ENCODE measurements at regions not wholly inside any gene's neighbourhood (a gene's known extent, or its start where the extent isn't known, plus 50 kb on each side); places are given as distances from the start of the nearest gene placed in this dataset.

DNA sequence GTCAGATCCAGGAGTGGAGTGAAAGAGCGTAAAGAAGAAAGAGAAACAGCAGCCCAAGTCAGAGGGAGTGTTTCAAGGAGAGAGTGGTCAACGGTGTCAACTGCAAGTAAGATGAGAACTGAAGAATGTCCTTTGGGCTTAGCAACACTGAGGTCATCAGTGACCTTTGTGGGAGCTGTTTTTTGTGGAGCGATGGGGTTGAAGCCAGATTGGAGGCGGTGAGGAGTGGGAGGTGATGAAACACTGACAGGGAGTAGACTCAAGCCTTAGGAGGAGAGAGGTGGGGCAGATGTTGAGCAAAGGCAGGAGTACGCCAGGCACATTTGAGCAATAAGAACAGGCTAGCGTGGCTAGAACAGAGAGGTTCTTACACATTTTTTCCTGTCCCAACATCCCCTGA is 103.7 kb upstream of the GNAO1 start:
- Mint-ChIP-seq H3K4me1 (ENCODE audit: unreplicated experiment) (no peaks in the 10 kb centered on the region), H3K9me3 (ENCODE audit: unreplicated experiment) (no peaks in the 10 kb centered on the region), H3K27me3 (ENCODE audit: unreplicated experiment) (peaks cover 5% of the 10 kb centered on the region), H3K27ac (ENCODE audit: unreplicated experiment) (no peak overlapping the region), H3K4me3 (ENCODE audit: unreplicated experiment) (no peak overlapping the region), H3K36me3 (ENCODE audit: low read depth, unreplicated experiment) (no peaks in the 10 kb centered on the region)
- no peak for DNase-seq (ENCODE audit: low spot score)
- TF ChIP-seq, protein P1, sequence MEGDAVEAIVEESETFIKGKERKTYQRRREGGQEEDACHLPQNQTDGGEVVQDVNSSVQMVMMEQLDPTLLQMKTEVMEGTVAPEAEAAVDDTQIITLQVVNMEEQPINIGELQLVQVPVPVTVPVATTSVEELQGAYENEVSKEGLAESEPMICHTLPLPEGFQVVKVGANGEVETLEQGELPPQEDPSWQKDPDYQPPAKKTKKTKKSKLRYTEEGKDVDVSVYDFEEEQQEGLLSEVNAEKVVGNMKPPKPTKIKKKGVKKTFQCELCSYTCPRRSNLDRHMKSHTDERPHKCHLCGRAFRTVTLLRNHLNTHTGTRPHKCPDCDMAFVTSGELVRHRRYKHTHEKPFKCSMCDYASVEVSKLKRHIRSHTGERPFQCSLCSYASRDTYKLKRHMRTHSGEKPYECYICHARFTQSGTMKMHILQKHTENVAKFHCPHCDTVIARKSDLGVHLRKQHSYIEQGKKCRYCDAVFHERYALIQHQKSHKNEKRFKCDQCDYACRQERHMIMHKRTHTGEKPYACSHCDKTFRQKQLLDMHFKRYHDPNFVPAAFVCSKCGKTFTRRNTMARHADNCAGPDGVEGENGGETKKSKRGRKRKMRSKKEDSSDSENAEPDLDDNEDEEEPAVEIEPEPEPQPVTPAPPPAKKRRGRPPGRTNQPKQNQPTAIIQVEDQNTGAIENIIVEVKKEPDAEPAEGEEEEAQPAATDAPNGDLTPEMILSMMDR (IDR thresholded peaks at IDR 0.05; ENCODE audit: unreplicated experiment), result no peak

DNA sequence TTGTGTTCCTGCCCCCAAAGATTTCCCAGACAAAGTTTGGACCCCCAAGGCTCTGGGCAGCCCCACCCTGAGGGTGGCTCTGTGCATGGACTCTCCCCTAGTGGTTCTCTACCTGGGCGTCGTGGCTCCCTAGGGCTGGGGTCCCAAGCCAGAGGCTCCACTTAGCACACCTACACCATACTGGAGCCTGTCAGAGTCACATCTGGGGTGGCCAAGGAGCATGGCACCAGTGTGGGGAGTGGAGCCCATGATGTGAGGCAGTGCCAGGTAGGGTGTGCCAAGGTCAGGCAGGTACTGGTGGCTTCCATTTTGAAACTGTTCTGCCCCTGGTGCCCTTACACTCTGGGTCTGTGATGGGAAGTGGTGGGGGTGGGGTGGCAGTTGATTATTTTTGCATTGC is 109.9 kb upstream of the GNAO1 start:
- H3K27me3 Mint-ChIP-seq (ENCODE audit: unreplicated experiment), result no peaks in the 10 kb centered on the region
- TF ChIP-seq, protein P1 (IDR thresholded peaks at IDR 0.05; ENCODE audit: unreplicated experiment), result no peak
- no peaks in the 10 kb centered on the region for H3K36me3 Mint-ChIP-seq (ENCODE audit: low read depth, unreplicated experiment)
- no peak overlapping the region for H3K4me3 Mint-ChIP-seq (ENCODE audit: unreplicated experiment)
- DNase-seq (ENCODE audit: low spot score), result no peak
- no peaks in the 10 kb centered on the region for H3K4me1 Mint-ChIP-seq (ENCODE audit: unreplicated experiment)
- H3K9me3 Mint-ChIP-seq (ENCODE audit: unreplicated experiment), result no peaks in the 10 kb centered on the region
- no peak overlapping the region for H3K27ac Mint-ChIP-seq (ENCODE audit: unreplicated experiment)

DNA sequence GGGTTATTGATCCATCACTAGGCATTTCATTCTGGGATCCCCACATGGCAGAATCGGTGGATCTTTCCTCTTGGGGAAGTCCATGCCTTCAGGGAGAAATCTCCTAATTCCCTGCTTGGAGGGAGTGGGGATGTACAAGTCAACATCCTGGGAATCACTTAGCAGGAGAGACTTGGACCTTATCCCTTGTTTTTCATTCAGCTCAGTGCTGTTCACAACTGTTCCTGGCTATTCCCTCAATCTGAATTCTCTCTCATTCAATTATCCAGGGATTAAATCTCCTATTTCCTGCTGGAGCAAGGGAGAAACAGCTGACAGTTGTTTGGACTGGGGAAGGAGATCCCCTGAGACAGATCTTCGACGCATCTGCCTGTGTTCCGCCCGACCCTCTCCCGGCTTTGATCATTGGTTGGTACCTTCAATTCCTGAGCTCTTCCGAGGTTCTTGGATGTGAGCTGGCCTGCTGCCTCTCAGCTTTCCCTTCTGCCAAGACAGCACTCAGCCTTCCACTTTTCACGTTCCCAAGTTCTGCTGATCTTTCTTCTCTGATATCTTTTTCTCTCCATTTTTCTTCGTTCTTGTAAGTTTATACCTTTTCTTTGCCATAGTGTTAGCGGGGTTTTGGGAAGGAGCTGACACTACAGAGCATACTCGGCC is 115.4 kb upstream of the GNAO1 start:
- TF ChIP-seq, protein P1 (IDR thresholded peaks at IDR 0.05; ENCODE audit: unreplicated experiment), result no peak

DNA sequence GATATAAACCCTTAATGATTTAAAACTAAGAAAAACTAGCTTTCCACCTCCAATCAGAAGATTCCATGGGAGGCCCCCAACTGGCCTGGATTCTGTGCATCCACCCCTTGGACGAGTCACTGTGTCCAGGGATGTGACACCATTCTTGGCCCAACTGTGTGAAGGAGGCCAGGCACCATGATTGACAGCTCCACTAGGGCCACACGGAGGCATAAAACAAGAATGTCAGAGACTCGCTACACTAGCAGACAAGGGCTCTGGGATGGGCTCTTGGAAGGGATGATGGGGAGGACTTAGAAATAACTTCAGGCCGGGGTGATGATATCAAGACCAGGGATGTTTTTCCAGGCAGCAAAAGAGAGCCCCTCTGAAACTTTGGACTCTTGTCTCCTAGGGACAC is 117.8 kb upstream of the GNAO1 start:
- no peak for DNase-seq (ENCODE audit: low spot score)
- Mint-ChIP-seq H3K27ac (ENCODE audit: unreplicated experiment) (no peak overlapping the region), H3K4me1 (ENCODE audit: unreplicated experiment) (no peaks in the 10 kb centered on the region), H3K27me3 (ENCODE audit: unreplicated experiment) (no peaks in the 10 kb centered on the region), H3K36me3 (ENCODE audit: low read depth, unreplicated experiment) (no peaks in the 10 kb centered on the region), H3K4me3 (ENCODE audit: unreplicated experiment) (no peak overlapping the region), H3K9me3 (ENCODE audit: unreplicated experiment) (no peaks in the 10 kb centered on the region)
- TF ChIP-seq, protein P1 (IDR thresholded peaks at IDR 0.05; ENCODE audit: unreplicated experiment), result no peak

More for the DNA sequence above, 115.4 kb upstream of the GNAO1 start:
- no peak for DNase-seq (ENCODE audit: low spot score)
- no peak overlapping the region for H3K4me3 Mint-ChIP-seq (ENCODE audit: unreplicated experiment)
- H3K36me3 Mint-ChIP-seq (ENCODE audit: low read depth, unreplicated experiment), result no peaks in the 10 kb centered on the region
- no peaks in the 10 kb centered on the region for H3K9me3 Mint-ChIP-seq (ENCODE audit: unreplicated experiment)
- H3K27me3 Mint-ChIP-seq (ENCODE audit: unreplicated experiment), result no peaks in the 10 kb centered on the region
- no peak overlapping the region for H3K27ac Mint-ChIP-seq (ENCODE audit: unreplicated experiment)
- no peaks in the 10 kb centered on the region for H3K4me1 Mint-ChIP-seq (ENCODE audit: unreplicated experiment)

DNA sequence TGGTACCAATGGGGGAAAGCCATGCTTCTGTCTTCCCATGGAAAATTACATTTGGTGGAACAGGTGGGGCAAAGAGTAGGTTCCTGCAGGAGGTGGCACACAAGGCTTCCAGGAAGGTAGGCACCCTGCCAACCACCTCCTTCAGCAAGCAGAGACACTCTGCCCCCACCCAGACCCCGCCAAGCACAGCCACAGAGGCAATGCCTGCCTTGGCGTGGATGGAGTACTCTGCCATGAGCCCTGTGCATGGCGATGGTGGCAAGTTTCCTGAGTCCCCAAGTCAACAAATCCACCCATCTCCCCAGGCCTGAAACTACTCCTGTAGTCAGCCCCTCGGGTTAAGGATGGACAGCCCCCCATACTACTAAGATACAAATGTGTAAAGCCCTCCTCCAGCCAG is 119.2 kb upstream of the GNAO1 start:
- H3K4me1 Mint-ChIP-seq (ENCODE audit: unreplicated experiment), result no peaks in the 10 kb centered on the region
- no peak overlapping the region for H3K4me3 Mint-ChIP-seq (ENCODE audit: unreplicated experiment)
- DNase-seq (ENCODE audit: low spot score), result no peak
- H3K36me3 Mint-ChIP-seq (ENCODE audit: low read depth, unreplicated experiment), result no peaks in the 10 kb centered on the region
- H3K9me3 Mint-ChIP-seq (ENCODE audit: unreplicated experiment), result no peaks in the 10 kb centered on the region
- no peak overlapping the region for H3K27ac Mint-ChIP-seq (ENCODE audit: unreplicated experiment)
- no peaks in the 10 kb centered on the region for H3K27me3 Mint-ChIP-seq (ENCODE audit: unreplicated experiment)
- TF ChIP-seq, protein P1 (IDR thresholded peaks at IDR 0.05; ENCODE audit: unreplicated experiment), result no peak
